Coronary artery (tissue), 2 donors: ENCODE measurements at regions not wholly inside any gene's neighbourhood (a gene's known extent, or its start where the extent isn't known, plus 50 kb on each side); places are given as distances from the start of the nearest gene placed in this dataset.

Experiments
- DNase-seq: peaks from one replicate; pipeline ENCODE4 v3.0.0-alpha.2; 2017; ENCODE audit warnings: low spot score
- H3K27ac ChIP-seq, 2 donors: fragments of 200-600 bp; sonication (generic); one replicate each; pipeline ENCODE4 v1.5.1; 2016 to 2019
- H3K4me3 ChIP-seq: fragments of 200-600 bp; sonication (generic); 2 replicates; pipeline ENCODE4 v1.5.1; 2016; ENCODE audit warnings: mild to moderate bottlenecking, moderate library complexity
- CTCF ChIP-seq: fragments of 200-600 bp; sonication (generic); IDR thresholded peaks from one replicate; pipeline ENCODE4 v1.5.1; 2019; ENCODE audit warnings: antibody characterized with exemption

GRCh38 chr2:118535171-118535817 is 312.2 kb downstream of the EN1 start:
- Histone ChIP-seq H3K27ac (no peak overlapping the region), H3K4me3 (no peak overlapping the region)
- no peak for TF ChIP-seq CTCF
- DNase-seq: no peak

GRCh38 chr2:118530976-118531375 is 316.5 kb downstream of the EN1 start:
- H3K4me3 ChIP-seq: no peak overlapping the region
- no peak for DNase-seq
- H3K27ac ChIP-seq: no peak overlapping the region
- TF ChIP-seq CTCF: no peak

- H3K4me3 ChIP-seq: no peak overlapping the region
- TF ChIP-seq CTCF: no peak
- no peak for DNase-seq
These were observed 317.4 kb downstream of the EN1 start for GRCh38 chr2:118529908-118530599.

GRCh38 chr2:118527571-118527970 is 319.9 kb downstream of the EN1 start:
- no peak for DNase-seq
- no peak overlapping the region for H3K27ac ChIP-seq
- TF ChIP-seq CTCF: no peak

More at GRCh38 chr2:118529908-118530599, 317.4 kb downstream of the EN1 start:
- H3K27ac ChIP-seq: no peak overlapping the region

GRCh38 chr2:118525346-118525745 is 322.1 kb downstream of the EN1 start:
- DNase-seq: no peak
- TF ChIP-seq CTCF: no peak
- Histone ChIP-seq H3K4me3 (no peak overlapping the region), H3K27ac (no peak overlapping the region)

More at GRCh38 chr2:118527571-118527970, 319.9 kb downstream of the EN1 start:
- no peak overlapping the region for H3K4me3 ChIP-seq

GRCh38 chr2:118524911-118525310 is 322.5 kb downstream of the EN1 start:
- no peak for DNase-seq
- TF ChIP-seq CTCF: no peak
- H3K4me3 ChIP-seq: no peak overlapping the region
- H3K27ac ChIP-seq: no peak overlapping the region

- Histone ChIP-seq H3K27ac (no peak overlapping the region), H3K4me3 (no peak overlapping the region)
- DNase-seq: no peak
- TF ChIP-seq CTCF: no peak
These were observed 323.7 kb downstream of the EN1 start for GRCh38 chr2:118523761-118524160.
